ENCODE measurements at regions not wholly inside any gene's neighbourhood (a gene's known extent, or its start where the extent isn't known, plus 50 kb on each side); places are given as distances from the start of the nearest gene placed in this dataset.

GRCh38 chr18:1466035-1466434, 561.4 kb downstream of the ADCYAP1 start:
- no peak for TF ChIP-seq CTCF (IDR thresholded peaks at IDR 0.05)
- no peak for TF ChIP-seq POLR2A (IDR thresholded peaks at IDR 0.05)

Data from esophagus squamous epithelium (tissue), 4 donors.